GM12878 (cell line): ENCODE measurements at regions not wholly inside any gene's neighbourhood (a gene's known extent, or its start where the extent isn't known, plus 50 kb on each side); places are given as distances from the start of the nearest gene placed in this dataset.
A peak's percentile ranks its signal among the peaks of the same experiment; 100 is the strongest.

Source experiments
- BCL11A ChIP-seq: IDR thresholded peaks from 2 replicates; pipeline ENCODE4 v1.6.1; 2011; ENCODE audit warnings: low read depth, low read length
- BMI1 ChIP-seq: fragments of 450-650 bp; IDR thresholded peaks from 2 replicates; pipeline ENCODE4 v1.6.1; 2016; ENCODE audit warnings: mild to moderate bottlenecking, moderate library complexity, borderline replicate concordance
- DPF2 ChIP-seq: fragments of 450-650 bp; IDR thresholded peaks from 2 replicates; pipeline ENCODE4 v1.6.1; 2017; ENCODE audit warnings: mild to moderate bottlenecking
- EP300 ChIP-seq, 2 experiments: fragments of 150-350 bp in 1 of 2; IDR thresholded peaks; 2 replicates each; pipeline ENCODE4 v1.6.1; 2011 to 2012; ENCODE audit warnings: low read depth in 2 of 2, low read length in 2 of 2, borderline replicate concordance in 1 of 2, improper control_type of control experiment in 1 of 2, inconsistent platforms in 1 of 2; ENCODE audit not compliant: control insufficient read depth in 1 of 2
- IKZF1 ChIP-seq: fragments of 450-650 bp; conservative IDR thresholded peaks from 2 replicates; pipeline ENCODE4 v1.6.1; 2017; ENCODE audit warnings: antibody characterized with exemption, mild to moderate bottlenecking
- IKZF2 ChIP-seq, 2 experiments: fragments of 450-650 bp; IDR thresholded peaks; 2 replicates each; pipeline ENCODE4 v1.6.1; 2017; ENCODE audit warnings: mild to moderate bottlenecking in 2 of 2, moderate library complexity in 2 of 2
- KDM1A ChIP-seq: fragments of 200-600 bp; sonication (generic); IDR thresholded peaks from 2 replicates; pipeline ENCODE4 v1.6.1; 2016; ENCODE audit warnings: borderline replicate concordance
- NBN ChIP-seq: fragments of 450-650 bp; IDR thresholded peaks from 2 replicates; pipeline ENCODE4 v1.6.1; 2016
- PML ChIP-seq: IDR thresholded peaks from 2 replicates; pipeline ENCODE4 v1.6.1; 2012; ENCODE audit warnings: low read length, inconsistent platforms
- POU2F2 ChIP-seq: IDR thresholded peaks from 3 replicates; pipeline ENCODE4 v1.6.1; 2011; ENCODE audit warnings: low read depth, mild to moderate bottlenecking, low read length, borderline replicate concordance
- RELA ChIP-seq: fragments of 450-650 bp; IDR thresholded peaks from 2 replicates; pipeline ENCODE4 v1.8.0; 2014; ENCODE audit warnings: borderline replicate concordance; ENCODE audit not compliant: partially characterized antibody
- SUPT20H ChIP-seq: IDR thresholded peaks from 2 replicates; pipeline ENCODE4 v1.6.1; 2011; ENCODE audit warnings: low read depth, mild to moderate bottlenecking, low read length, moderate library complexity, borderline replicate concordance; ENCODE audit not compliant: control insufficient read depth
- ZSCAN29 ChIP-seq: fragments of 450-650 bp; IDR thresholded peaks from 2 replicates; pipeline ENCODE4 v1.6.1; 2017; ENCODE audit warnings: mild to moderate bottlenecking, moderate library complexity
- TF ChIP-seq, protein P1 (sequence below), 3 experiments: IDR thresholded peaks in 2 of 3; conservative IDR thresholded peaks in 1 of 3; 2 replicates each; pipeline ENCODE4 v1.5.1; 2011; ENCODE audit warnings: low read depth in 3 of 3, low read length in 3 of 3, mild to moderate bottlenecking in 3 of 3, control low read depth in 2 of 3, moderate library complexity in 2 of 3, inconsistent platforms in 1 of 3, mixed read lengths in 1 of 3; ENCODE audit not compliant: control insufficient read depth in 2 of 3, insufficient read depth in 1 of 3; ENCODE audit errors: extremely low read depth in 1 of 3
- TF ChIP-seq, protein P2 (sequence below): IDR thresholded peaks from 2 replicates; pipeline ENCODE4 v1.6.1; 2012; ENCODE audit warnings: low read depth, low read length, improper control_type of control experiment
- TF ChIP-seq, protein P3 (sequence below): fragments of 150-350 bp; IDR thresholded peaks from 2 replicates; pipeline ENCODE4 v1.6.1; 2014; ENCODE audit warnings: mild to moderate bottlenecking, low read depth, low read length
- TF ChIP-seq, protein P4 (sequence below): fragments of 450-650 bp; IDR thresholded peaks from 2 replicates; pipeline ENCODE4 v1.6.1; 2017; ENCODE audit warnings: antibody characterized with exemption, mild to moderate bottlenecking, moderate library complexity
- TF ChIP-seq, protein P5 (sequence below): fragments of 450-650 bp; IDR thresholded peaks from 2 replicates; pipeline ENCODE4 v1.6.1; 2018; ENCODE audit warnings: mild to moderate bottlenecking, low read depth, moderate library complexity; ENCODE audit not compliant: partially characterized antibody

DNA sequence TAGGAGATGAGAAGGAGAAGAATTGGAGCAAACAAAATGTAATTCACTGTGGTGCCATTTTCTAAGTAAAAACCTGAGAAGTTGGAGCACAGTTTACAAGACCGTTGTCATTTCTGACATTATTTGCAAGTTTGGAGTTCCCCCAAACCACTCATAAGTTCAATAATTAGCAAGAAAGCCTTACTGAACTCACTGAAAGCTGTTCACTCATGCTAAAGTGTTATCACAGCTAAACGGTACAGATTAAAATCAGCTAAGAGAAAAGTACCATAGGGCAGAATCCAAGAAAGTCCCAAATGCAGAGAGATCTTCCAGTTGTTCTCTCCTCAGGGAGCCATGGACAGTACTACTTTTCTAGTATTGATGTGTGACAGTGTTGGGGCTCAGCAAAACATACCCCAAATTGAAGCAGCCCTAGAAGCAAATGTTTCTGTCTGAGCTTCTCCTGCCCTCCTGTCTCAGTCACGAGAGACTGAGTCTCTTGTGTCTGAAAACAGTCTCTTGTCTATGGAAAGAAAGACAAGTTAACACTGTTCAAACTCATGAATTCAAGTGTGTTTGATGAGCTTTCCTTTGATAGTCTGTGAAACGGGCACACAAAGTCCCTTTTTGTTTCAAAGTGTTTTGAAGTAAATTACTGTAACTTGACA lies 221.2 kb downstream of the GABRG2 start (continued):
- TF ChIP-seq BCL11A: peak; percentile 53
- TF ChIP-seq NBN: peak; percentile 51; the same call in 1 of the 2 replicates
- TF ChIP-seq ZSCAN29: no peak
- TF ChIP-seq, protein P1, sequence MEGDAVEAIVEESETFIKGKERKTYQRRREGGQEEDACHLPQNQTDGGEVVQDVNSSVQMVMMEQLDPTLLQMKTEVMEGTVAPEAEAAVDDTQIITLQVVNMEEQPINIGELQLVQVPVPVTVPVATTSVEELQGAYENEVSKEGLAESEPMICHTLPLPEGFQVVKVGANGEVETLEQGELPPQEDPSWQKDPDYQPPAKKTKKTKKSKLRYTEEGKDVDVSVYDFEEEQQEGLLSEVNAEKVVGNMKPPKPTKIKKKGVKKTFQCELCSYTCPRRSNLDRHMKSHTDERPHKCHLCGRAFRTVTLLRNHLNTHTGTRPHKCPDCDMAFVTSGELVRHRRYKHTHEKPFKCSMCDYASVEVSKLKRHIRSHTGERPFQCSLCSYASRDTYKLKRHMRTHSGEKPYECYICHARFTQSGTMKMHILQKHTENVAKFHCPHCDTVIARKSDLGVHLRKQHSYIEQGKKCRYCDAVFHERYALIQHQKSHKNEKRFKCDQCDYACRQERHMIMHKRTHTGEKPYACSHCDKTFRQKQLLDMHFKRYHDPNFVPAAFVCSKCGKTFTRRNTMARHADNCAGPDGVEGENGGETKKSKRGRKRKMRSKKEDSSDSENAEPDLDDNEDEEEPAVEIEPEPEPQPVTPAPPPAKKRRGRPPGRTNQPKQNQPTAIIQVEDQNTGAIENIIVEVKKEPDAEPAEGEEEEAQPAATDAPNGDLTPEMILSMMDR (IDR thresholded peaks at IDR 0.05 in 2 of 3, conservative IDR thresholded peaks at IDR 0.05 in 1 of 3; ENCODE audit: control insufficient read depth in 2 of 3, extremely low read depth in 1 of 3, insufficient read depth in 1 of 3, low read depth in 3 of 3, low read length in 3 of 3): no peak
- peak; percentile 93 for TF ChIP-seq RELA
- TF ChIP-seq, protein P2, sequence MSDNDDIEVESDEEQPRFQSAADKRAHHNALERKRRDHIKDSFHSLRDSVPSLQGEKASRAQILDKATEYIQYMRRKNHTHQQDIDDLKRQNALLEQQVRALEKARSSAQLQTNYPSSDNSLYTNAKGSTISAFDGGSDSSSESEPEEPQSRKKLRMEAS: no peak
- TF ChIP-seq IKZF2 (IDR thresholded peaks at IDR 0.05): peak; percentile 28 to 61; a peak in 2 of 4 replicates
- TF ChIP-seq POU2F2: peak; percentile 42; the same call in 1 of the 3 replicates
- peak in 1 of 2 experiments; percentile 42; a peak in 1 of 4 replicates for TF ChIP-seq EP300 (IDR thresholded peaks at IDR 0.05; ENCODE audit: borderline replicate concordance in 1 of 2, control insufficient read depth in 1 of 2, low read depth in 2 of 2, low read length in 2 of 2)
- TF ChIP-seq, protein P3, sequence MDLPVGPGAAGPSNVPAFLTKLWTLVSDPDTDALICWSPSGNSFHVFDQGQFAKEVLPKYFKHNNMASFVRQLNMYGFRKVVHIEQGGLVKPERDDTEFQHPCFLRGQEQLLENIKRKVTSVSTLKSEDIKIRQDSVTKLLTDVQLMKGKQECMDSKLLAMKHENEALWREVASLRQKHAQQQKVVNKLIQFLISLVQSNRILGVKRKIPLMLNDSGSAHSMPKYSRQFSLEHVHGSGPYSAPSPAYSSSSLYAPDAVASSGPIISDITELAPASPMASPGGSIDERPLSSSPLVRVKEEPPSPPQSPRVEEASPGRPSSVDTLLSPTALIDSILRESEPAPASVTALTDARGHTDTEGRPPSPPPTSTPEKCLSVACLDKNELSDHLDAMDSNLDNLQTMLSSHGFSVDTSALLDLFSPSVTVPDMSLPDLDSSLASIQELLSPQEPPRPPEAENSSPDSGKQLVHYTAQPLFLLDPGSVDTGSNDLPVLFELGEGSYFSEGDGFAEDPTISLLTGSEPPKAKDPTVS: no peak
- no peak for TF ChIP-seq PML
- TF ChIP-seq, protein P4, sequence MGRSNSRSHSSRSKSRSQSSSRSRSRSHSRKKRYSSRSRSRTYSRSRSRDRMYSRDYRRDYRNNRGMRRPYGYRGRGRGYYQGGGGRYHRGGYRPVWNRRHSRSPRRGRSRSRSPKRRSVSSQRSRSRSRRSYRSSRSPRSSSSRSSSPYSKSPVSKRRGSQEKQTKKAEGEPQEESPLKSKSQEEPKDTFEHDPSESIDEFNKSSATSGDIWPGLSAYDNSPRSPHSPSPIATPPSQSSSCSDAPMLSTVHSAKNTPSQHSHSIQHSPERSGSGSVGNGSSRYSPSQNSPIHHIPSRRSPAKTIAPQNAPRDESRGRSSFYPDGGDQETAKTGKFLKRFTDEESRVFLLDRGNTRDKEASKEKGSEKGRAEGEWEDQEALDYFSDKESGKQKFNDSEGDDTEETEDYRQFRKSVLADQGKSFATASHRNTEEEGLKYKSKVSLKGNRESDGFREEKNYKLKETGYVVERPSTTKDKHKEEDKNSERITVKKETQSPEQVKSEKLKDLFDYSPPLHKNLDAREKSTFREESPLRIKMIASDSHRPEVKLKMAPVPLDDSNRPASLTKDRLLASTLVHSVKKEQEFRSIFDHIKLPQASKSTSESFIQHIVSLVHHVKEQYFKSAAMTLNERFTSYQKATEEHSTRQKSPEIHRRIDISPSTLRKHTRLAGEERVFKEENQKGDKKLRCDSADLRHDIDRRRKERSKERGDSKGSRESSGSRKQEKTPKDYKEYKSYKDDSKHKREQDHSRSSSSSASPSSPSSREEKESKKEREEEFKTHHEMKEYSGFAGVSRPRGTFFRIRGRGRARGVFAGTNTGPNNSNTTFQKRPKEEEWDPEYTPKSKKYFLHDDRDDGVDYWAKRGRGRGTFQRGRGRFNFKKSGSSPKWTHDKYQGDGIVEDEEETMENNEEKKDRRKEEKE: no peak
- TF ChIP-seq KDM1A: no peak
- TF ChIP-seq DPF2: peak; percentile 59
- TF ChIP-seq, protein P5, sequence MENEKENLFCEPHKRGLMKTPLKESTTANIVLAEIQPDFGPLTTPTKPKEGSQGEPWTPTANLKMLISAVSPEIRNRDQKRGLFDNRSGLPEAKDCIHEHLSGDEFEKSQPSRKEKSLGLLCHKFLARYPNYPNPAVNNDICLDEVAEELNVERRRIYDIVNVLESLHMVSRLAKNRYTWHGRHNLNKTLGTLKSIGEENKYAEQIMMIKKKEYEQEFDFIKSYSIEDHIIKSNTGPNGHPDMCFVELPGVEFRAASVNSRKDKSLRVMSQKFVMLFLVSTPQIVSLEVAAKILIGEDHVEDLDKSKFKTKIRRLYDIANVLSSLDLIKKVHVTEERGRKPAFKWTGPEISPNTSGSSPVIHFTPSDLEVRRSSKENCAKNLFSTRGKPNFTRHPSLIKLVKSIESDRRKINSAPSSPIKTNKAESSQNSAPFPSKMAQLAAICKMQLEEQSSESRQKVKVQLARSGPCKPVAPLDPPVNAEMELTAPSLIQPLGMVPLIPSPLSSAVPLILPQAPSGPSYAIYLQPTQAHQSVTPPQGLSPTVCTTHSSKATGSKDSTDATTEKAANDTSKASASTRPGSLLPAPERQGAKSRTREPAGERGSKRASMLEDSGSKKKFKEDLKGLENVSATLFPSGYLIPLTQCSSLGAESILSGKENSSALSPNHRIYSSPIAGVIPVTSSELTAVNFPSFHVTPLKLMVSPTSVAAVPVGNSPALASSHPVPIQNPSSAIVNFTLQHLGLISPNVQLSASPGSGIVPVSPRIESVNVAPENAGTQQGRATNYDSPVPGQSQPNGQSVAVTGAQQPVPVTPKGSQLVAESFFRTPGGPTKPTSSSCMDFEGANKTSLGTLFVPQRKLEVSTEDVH: no peak
- TF ChIP-seq SUPT20H: no peak
- TF ChIP-seq IKZF1: peak; percentile 53
- TF ChIP-seq BMI1: 0 out of 2 replicates have a peak, but pooled peaks have one; percentile 27
